Naive B cell (primary cell): ENCODE measurements at regions not wholly inside any gene's neighbourhood (a gene's known extent, or its start where the extent isn't known, plus 50 kb on each side); places are given as distances from the start of the nearest gene placed in this dataset.

Experiments
- ATAC-seq, 2 donors: fragments of 150-1000 bp; cut with Tn5 transposase; 2 replicates each; pipeline ENCODE4 v1.10.0; 2021; ENCODE audit warnings: low read depth in 2 of 2, mild to moderate bottlenecking in 2 of 2, moderate library complexity in 2 of 2
- DNase-seq: peaks from one replicate; pipeline ENCODE4 v3.0.0; 2022
- H3K27ac Mint-ChIP-seq, 6 donors: one replicate each; pipeline ENCODE4 v1.8.0; 2020 to 2022; ENCODE audit warnings: mild to moderate bottlenecking in 6 of 6, mixed read lengths in 6 of 6, moderate library complexity in 5 of 6, inconsistent platforms in 2 of 6
- H3K27me3 Mint-ChIP-seq, 3 donors: one replicate each; pipeline ENCODE4 v1.8.0; 2021 to 2022; ENCODE audit warnings: mixed read lengths in 3 of 3, mild to moderate bottlenecking in 1 of 3
- H3K36me3 Mint-ChIP-seq, 2 donors: one replicate each; pipeline ENCODE4 v1.8.0; 2020 to 2022; ENCODE audit warnings: mixed read lengths in 2 of 2, inconsistent platforms in 1 of 2, mild to moderate bottlenecking in 1 of 2
- H3K4me1 Mint-ChIP-seq, 3 donors: one replicate each; pipeline ENCODE4 v1.8.0; 2020 to 2022; ENCODE audit warnings: mixed read lengths in 3 of 3, inconsistent platforms in 1 of 3, mild to moderate bottlenecking in 1 of 3, moderate library complexity in 1 of 3
- H3K4me3 Mint-ChIP-seq, 8 donors: one replicate each; pipeline ENCODE4 v1.8.0; 2020 to 2022; ENCODE audit warnings: mild to moderate bottlenecking in 8 of 8, mixed read lengths in 8 of 8, moderate library complexity in 8 of 8, inconsistent platforms in 2 of 8
- H3K9me3 Mint-ChIP-seq, 7 donors: one replicate each; pipeline ENCODE4 v1.8.0; 2020 to 2022; ENCODE audit warnings: mixed read lengths in 7 of 7, mild to moderate bottlenecking in 5 of 7, inconsistent platforms in 2 of 7, moderate library complexity in 1 of 7

DNA sequence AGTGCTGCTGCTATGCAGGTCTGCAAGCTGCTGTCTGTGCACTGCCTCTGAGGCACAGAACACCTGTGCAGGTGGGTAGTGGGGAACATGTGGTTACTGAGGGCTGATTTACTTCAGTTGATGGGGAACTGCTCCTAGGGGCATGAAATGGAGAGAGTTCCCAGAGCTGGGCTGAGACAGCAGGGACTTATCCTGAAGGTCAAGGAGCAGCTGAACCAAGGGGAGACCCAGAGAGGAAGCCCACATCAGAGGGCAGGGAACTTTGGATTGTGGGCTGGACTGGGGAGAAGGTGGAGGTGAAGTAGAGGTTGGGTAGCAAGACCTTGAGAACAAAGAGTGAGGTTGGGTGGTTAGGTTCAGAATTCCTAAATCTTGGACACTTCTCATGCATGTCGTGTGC, 311.9 kb downstream of the AACS start:
- ATAC-seq (no peak), DNase-seq (no peak)
- H3K9me3 Mint-ChIP-seq, result peaks cover 0 to 11% (median 3%) of the 10 kb centered on the region in 7 donors
- no peak overlapping the region for H3K27ac Mint-ChIP-seq
- no peaks in the 10 kb centered on the region for H3K36me3 Mint-ChIP-seq
- no peak overlapping the region for H3K4me3 Mint-ChIP-seq
- H3K27me3 Mint-ChIP-seq, result peaks cover 0 to 23% (median 10%) of the 10 kb centered on the region in 3 donors
- no peaks in the 10 kb centered on the region for H3K4me1 Mint-ChIP-seq

DNA sequence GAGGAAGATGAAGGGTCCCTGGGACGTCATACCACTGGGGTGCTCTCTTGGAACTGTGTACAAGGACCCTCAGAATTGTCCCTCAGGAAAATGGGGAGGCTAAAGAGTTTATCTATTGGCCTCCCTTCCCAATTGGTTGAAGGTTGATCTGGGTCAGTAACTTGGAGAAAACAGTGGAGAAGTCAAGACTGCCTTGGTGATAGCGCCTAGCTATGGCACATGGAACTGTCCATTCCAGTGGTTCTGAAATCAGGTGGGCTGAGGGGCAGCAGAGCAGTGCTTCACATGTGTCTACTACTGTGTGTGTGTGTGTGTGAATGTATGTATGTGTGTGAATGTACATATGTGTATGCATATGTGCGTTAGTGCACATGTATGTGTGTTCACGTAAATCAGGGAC, 316.1 kb downstream of the AACS start:
- no peaks in the 10 kb centered on the region for H3K36me3 Mint-ChIP-seq
- no peaks in the 10 kb centered on the region for H3K4me1 Mint-ChIP-seq
- no peak overlapping the region for H3K27ac Mint-ChIP-seq
- H3K9me3 Mint-ChIP-seq, result peaks cover 0 to 11% (median 3%) of the 10 kb centered on the region in 7 donors
- H3K27me3 Mint-ChIP-seq, result peaks cover 7 to 23% (median 8%) of the 10 kb centered on the region in 3 donors
- no peak overlapping the region for H3K4me3 Mint-ChIP-seq
- no peak for DNase-seq
- no peak for ATAC-seq

DNA sequence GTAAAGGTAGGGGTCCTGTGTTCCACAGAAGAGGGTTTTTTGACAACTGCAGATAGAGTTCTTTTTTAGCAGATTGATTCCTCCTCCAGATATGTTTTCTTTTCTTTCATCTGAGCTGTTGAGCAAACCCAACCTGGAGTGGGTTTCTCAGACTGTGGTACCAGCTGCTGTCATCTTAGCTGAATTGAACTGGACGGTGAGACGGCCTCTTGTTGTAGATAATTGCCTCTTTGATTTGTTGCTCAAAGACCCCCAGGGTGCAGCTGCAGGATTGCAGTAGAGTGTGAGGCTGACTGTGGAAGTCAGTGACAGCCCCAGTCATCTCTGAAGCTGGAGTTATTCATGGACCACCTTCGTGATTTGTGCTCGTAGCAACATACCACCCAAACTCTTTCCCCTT, 317.7 kb downstream of the AACS start:
- H3K36me3 Mint-ChIP-seq, result no peaks in the 10 kb centered on the region
- no peak overlapping the region for H3K4me3 Mint-ChIP-seq
- H3K27me3 Mint-ChIP-seq, result peaks cover 8 to 17% (median 12%) of the 10 kb centered on the region in 3 donors
- H3K4me1 Mint-ChIP-seq, result no peaks in the 10 kb centered on the region
- peaks cover 0 to 11% (median 3%) of the 10 kb centered on the region in 7 donors for H3K9me3 Mint-ChIP-seq
- no peak overlapping the region for H3K27ac Mint-ChIP-seq
- DNase-seq (no peak), ATAC-seq (no peak)

DNA sequence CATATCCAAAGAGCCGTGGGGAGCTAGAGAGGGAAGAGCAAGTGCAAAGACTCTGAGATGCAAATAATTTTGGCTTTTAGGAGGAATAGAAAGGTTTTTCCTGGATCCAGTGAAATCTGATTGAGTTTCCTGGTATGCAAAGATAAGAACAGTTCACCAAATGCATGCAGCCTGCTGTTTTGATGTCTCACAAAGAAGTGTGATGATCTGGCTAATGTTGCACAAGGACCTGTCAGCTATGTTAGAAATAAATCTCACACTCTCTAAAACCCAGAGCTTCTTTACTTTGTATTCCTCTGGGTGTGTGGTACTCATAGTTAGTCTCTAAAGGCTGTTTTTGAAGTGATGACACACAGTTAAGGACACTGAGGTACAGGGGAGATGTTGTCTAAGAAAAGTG, 321.4 kb downstream of the AACS start:
- H3K4me3 Mint-ChIP-seq, result no peak overlapping the region
- no peak for ATAC-seq
- H3K4me1 Mint-ChIP-seq, result no peaks in the 10 kb centered on the region
- no peak for DNase-seq
- H3K36me3 Mint-ChIP-seq, result no peaks in the 10 kb centered on the region
- H3K27me3 Mint-ChIP-seq, result peaks cover 12 to 19% (median 14%) of the 10 kb centered on the region in 3 donors
- H3K27ac Mint-ChIP-seq, result peak overlapping the region in 1 of 6 donors; percentile 6
- peaks cover 0 to 8% (median 5%) of the 10 kb centered on the region in 7 donors for H3K9me3 Mint-ChIP-seq

DNA sequence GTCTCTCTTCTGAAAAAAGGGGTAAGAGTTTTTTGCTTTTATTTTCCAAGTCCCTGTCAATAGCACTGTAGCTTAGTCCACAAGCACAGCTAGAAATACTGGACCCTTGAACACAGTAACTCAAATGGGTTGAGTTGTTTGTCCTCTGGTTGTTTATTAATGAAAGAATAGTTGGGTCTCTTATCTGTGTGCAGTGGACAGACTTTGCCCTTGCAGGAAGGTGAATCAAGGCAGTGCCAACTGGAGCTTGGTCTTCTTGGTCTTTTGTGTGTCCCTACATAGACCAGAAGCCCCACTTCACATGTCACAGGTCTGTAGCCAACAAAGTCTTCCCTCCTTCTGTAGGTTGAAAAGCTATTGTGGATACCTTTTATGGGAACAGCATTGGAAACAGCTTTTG, 322.0 kb downstream of the AACS start:
- H3K4me1 Mint-ChIP-seq, result no peaks in the 10 kb centered on the region
- peaks cover 0 to 8% (median 5%) of the 10 kb centered on the region in 7 donors for H3K9me3 Mint-ChIP-seq
- peaks cover 9 to 19% (median 14%) of the 10 kb centered on the region in 3 donors for H3K27me3 Mint-ChIP-seq
- ATAC-seq (no peak), DNase-seq (no peak)
- H3K36me3 Mint-ChIP-seq, result no peaks in the 10 kb centered on the region
- no peak overlapping the region for H3K27ac Mint-ChIP-seq
- no peak overlapping the region for H3K4me3 Mint-ChIP-seq

DNA sequence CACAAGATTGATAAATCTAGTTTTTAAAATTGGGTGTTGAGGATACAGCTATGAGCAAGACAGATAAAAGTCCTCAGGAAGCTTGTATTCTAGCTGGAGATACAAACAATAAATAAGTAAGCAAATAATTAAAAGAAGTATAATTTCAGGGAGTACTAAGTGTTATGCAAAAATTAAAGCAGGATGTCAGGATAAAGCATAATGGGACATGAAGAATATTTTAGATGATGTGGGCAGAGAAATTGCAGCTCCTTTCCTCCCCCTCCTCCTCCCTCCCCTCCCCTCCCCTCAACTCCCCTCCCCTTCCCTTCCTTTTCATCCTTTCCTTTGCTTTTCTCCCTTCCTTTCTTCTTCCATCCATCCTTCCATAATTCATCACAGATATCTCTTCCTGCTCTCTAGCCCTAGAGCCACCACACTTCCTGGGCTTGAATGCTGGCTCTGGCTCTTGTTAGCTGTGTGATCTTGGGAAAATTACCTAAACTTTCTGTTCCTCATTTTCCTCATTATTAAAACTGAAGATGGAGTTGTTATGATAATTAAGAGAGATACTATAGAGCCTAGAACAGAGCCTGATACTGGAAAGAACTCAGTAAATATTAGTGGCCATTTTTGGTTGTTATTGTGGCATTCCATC, 323.9 kb downstream of the AACS start:
- Mint-ChIP-seq H3K4me1 (no peaks in the 10 kb centered on the region), H3K9me3 (peaks cover 0 to 8% (median 5%) of the 10 kb centered on the region in 7 donors), H3K27me3 (peaks cover 10 to 27% (median 22%) of the 10 kb centered on the region in 3 donors), H3K36me3 (no peaks in the 10 kb centered on the region), H3K4me3 (no peak overlapping the region), H3K27ac (no peak overlapping the region)
- no peak for DNase-seq
- no peak for ATAC-seq

DNA sequence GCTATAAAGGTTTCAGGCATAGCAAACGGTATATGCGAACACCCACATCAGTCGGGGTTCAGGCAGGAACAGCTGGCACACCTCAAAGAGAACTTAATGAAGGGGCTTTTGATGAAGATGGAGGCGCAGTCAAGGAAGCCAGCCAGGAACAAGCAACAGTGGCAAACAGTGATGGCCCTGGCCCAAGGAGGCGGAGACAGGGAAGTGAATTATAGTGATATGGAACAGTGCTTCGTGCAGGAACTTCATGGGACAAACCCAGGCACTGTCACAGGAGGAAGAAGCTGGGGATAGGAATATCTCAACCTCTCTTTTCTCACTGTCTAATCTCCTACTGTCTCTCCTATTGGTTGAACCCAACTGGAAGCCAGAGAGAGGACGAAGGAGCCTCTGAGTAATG, 328.3 kb downstream of the AACS start:
- H3K27me3 Mint-ChIP-seq, result peaks cover 8 to 18% (median 13%) of the 10 kb centered on the region in 3 donors
- no peaks in the 10 kb centered on the region for H3K4me1 Mint-ChIP-seq
- H3K36me3 Mint-ChIP-seq, result no peaks in the 10 kb centered on the region
- peaks cover 0 to 21% (median 8%) of the 10 kb centered on the region in 7 donors for H3K9me3 Mint-ChIP-seq
- ATAC-seq, result no peak
- no peak for DNase-seq
- H3K4me3 Mint-ChIP-seq, result no peak overlapping the region
- no peak overlapping the region for H3K27ac Mint-ChIP-seq

DNA sequence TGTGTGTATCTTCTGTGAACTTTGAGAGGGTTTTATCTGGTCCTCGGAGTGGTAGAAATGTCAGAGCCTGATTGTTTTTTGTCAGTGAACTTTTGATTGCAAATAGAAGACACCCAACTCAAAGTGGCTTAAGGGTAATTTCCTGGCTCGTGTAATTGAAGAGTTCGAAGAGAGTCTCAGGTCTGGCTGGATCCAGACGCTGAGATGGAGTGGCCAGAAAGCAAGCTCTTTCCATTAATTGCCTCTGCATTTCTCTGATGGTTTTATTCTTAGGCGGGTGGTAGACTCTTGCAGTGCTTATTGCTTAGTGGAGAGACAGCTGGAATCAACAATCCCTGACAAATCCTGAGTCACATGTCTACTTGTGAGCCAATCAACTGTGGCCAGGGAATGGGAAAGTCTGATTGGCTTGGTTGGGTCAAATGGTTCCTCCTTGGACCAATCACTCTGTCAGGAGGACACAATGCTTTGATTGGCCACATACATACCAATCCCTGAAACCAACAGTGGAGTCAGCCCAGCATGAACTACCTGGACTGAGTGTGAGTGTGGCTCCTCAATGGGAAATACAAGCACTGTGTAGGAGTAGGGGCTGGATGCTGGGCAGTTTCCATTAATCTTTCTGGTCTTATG, 330.5 kb downstream of the AACS start:
- no peaks in the 10 kb centered on the region for H3K4me1 Mint-ChIP-seq
- no peak overlapping the region for H3K4me3 Mint-ChIP-seq
- H3K27me3 Mint-ChIP-seq, result peaks cover 8 to 19% (median 11%) of the 10 kb centered on the region in 3 donors
- H3K36me3 Mint-ChIP-seq, result no peaks in the 10 kb centered on the region
- ATAC-seq (no peak), DNase-seq (no peak)
- no peak overlapping the region for H3K27ac Mint-ChIP-seq
- H3K9me3 Mint-ChIP-seq, result peaks cover 0 to 30% (median 7%) of the 10 kb centered on the region in 7 donors

DNA sequence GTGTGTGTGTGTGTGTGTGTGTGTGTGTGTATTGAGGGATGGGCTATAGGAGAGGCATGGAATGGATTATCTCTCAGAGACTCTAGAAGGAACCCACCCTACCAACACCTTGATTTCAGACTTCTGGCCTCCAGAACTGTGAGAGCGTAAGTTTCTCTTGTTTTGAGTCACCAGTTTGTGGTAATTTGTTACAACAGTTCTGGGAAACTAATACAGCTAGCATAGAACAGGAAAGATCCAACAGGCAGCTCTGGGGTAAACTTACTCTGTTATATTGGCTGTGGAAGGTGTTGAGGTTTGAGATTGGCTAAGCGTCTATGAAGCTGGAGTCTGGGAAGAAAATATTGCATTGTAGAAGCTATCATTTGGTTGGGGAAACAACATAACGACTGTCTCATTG, 334.3 kb downstream of the AACS start:
- Mint-ChIP-seq H3K4me3 (no peak overlapping the region), H3K36me3 (no peaks in the 10 kb centered on the region), H3K4me1 (no peaks in the 10 kb centered on the region), H3K27ac (no peak overlapping the region), H3K27me3 (peaks cover 4 to 10% (median 5%) of the 10 kb centered on the region in 3 donors), H3K9me3 (peaks cover 4 to 44% (median 11%) of the 10 kb centered on the region in 7 donors)
- DNase-seq (no peak), ATAC-seq (no peak)

DNA sequence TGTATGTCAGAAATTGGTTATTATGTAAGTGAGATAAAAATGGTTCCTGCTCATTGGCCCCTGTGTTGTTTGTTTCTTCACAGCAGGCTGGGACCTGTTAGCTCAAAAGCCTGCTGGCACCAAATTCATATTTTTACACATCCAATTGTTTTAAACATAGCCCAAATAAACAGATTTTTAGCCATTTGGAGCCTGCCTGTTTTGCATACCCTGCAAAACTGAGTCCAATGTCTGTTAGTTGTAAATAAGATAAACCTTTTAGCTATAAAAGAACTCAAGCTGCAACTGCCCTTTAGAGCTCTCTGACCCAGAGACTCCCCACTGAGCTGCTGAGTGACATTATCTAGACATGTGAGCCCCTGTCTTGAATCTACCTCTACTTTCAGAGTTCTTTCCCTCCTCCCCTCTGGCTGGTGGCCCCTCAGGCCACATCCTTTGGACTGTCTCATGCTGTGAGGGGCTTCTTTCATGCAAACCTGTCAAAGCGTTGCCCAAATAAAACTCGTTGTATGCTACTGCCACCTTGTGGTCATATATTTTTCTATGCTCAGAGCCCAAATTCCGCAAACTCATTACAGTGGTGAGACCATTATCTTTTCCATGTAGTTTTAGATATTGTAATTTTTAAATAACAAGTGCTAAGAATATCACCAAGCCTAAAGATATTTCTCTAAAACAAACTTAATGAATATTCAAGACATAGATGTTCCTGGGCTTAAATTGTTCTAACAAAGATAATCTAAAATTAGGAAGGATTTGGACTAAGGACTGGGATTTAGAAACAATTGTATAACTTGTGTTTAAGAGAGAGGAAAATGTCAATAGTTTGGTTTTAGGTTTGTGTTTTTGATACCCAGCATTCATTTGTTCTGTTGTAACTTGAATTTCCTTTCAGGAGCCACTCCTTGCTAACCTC, 337.9 kb downstream of the AACS start:
- H3K27me3 Mint-ChIP-seq, result peaks cover 12 to 38% (median 31%) of the 10 kb centered on the region in 3 donors
- no peak overlapping the region for H3K4me3 Mint-ChIP-seq
- ATAC-seq (no peak), DNase-seq (no peak)
- peaks cover 0 to 9% (median 3%) of the 10 kb centered on the region in 3 donors for H3K4me1 Mint-ChIP-seq
- peaks cover 0 to 7% of the 10 kb centered on the region in 2 donors for H3K36me3 Mint-ChIP-seq
- peaks cover 5 to 36% (median 11%) of the 10 kb centered on the region in 7 donors for H3K9me3 Mint-ChIP-seq
- no peak overlapping the region for H3K27ac Mint-ChIP-seq

DNA sequence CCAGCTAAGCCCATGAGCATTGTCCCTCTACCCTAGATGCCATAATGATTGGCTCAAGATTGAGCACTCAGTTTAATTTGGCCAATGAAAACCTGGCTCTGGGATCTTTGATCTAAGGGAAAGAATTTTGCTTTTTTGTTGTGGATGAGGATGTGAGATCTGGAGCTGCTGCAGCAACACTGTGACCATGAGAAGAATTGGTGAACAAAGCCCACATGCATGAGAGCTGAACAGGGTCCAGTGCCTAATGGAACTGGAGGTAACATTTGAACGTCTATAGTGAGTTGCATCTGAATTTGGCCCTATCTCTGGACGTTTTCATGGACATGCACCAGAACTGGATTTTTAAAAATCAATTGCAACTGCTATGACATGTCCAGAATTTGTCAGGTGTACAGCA, 338.6 kb downstream of the AACS start:
- Mint-ChIP-seq H3K27ac (no peak overlapping the region), H3K36me3 (peaks cover 0 to 7% of the 10 kb centered on the region in 2 donors), H3K4me3 (no peak overlapping the region), H3K27me3 (peaks cover 12 to 38% (median 31%) of the 10 kb centered on the region in 3 donors), H3K9me3 (peaks cover 2 to 29% (median 9%) of the 10 kb centered on the region in 7 donors), H3K4me1 (peaks cover 0 to 9% (median 3%) of the 10 kb centered on the region in 3 donors)
- no peak for ATAC-seq
- no peak for DNase-seq

DNA sequence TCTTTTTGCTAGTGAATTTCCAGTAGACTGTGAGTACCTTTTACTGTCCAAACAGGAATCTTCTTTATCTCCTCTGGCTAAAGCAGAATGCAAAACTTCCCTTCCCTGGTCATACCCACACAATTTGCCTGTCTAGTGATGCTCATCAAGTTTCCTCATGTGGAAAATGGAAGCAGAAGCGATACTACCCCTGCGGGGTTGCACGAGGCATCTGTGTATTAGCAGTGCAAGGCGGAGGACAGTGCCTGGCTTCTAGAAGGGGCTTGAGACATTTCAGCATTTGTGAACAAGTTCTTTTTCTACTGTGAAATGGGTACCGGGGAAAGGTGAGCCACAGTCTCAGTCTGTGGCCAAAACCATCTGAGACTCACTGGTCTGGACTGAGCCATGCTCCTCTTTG, 340.9 kb downstream of the AACS start:
- Mint-ChIP-seq H3K27ac (no peak overlapping the region), H3K4me3 (peak overlapping the region in 1 of 8 donors; percentile 7), H3K36me3 (peaks cover 0 to 7% of the 10 kb centered on the region in 2 donors), H3K4me1 (peaks cover 0 to 9% (median 3%) of the 10 kb centered on the region in 3 donors), H3K9me3 (peaks cover 0 to 19% (median 8%) of the 10 kb centered on the region in 7 donors), H3K27me3 (peaks cover 12 to 34% (median 31%) of the 10 kb centered on the region in 3 donors)
- DNase-seq (no peak), ATAC-seq (no peak)

DNA sequence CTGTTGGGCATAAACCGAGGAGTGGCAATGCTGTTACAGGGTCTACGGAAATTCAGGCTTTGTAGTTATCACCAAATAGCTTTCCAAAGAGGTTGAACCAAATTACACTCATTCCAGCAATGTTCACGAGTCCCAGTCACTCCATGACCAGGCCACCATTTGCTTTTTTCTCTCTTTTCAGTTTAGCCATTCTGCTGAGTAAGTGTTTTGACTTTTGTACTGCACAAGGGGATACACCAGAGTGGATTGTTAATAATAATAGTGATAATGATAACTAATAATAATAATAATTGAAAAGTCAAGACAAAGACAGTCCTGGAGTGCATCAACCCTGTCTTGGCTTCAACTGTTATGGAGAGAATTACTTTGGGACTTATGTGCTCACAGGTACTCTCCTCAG, 343.5 kb downstream of the AACS start:
- no peak for ATAC-seq
- Mint-ChIP-seq H3K9me3 (peaks cover 0 to 10% (median 4%) of the 10 kb centered on the region in 7 donors), H3K27ac (no peak overlapping the region), H3K27me3 (peaks cover 8 to 32% (median 31%) of the 10 kb centered on the region in 3 donors), H3K36me3 (peaks cover 3 to 7% of the 10 kb centered on the region in 2 donors), H3K4me1 (peaks cover 0 to 9% (median 3%) of the 10 kb centered on the region in 3 donors), H3K4me3 (no peak overlapping the region)
- no peak for DNase-seq
